OCI-LY7 (cell line): ENCODE measurements at regions not wholly inside any gene's neighbourhood (a gene's known extent, or its start where the extent isn't known, plus 50 kb on each side); places are given as distances from the start of the nearest gene placed in this dataset.

Source experiments
- BruUV-seq: library from RNA; stranded (reverse); fragments of 400-500 nt; replicated peaks from 2 replicates; lab custom pipeline; 2021; lab: Mats Ljungman, UMichigan
- CTCF ChIA-PET: fragments of 300-600 bp; sonication (Branson Sonifier 250); formaldehyde crosslinking; loops from one replicate; lab custom pipeline; 2022; ENCODE audit warnings: antibody characterized with exemption; ENCODE audit not compliant: unreplicated experiment; lab: Charles Lee
- POLR2A ChIA-PET: fragments of 300-600 bp; sonication (Branson Sonifier 250); formaldehyde crosslinking; loops from one replicate; lab custom pipeline; 2022; ENCODE audit warnings: antibody characterized with exemption; lab: Charles Lee
- DNase-seq: peaks from one replicate; pipeline ENCODE4 v3.0.0-alpha.2; 2015; ENCODE audit warnings: low spot score
- H2AFZ ChIP-seq: fragments of 200-600 bp; sonication (generic), shearing (Covaris generic); 2 replicates; pipeline ENCODE4 v1.6.1; 2014; ENCODE audit warnings: mild to moderate bottlenecking, antibody characterized with exemption, low read length, moderate library complexity
- H3K27ac ChIP-seq: fragments of 200-600 bp; sonication (generic); 2 replicates; pipeline ENCODE4 v1.5.1; 2014; ENCODE audit warnings: mixed run types, low read depth, mild to moderate bottlenecking, moderate library complexity, low read length, inconsistent platforms; ENCODE audit not compliant: poor library complexity, severe bottlenecking
- H3K36me3 ChIP-seq: fragments of 200-600 bp; sonication (generic); 2 replicates; pipeline ENCODE4 v1.6.1; 2014; ENCODE audit warnings: mild to moderate bottlenecking, antibody characterized with exemption, low read length, moderate library complexity, mixed read lengths; ENCODE audit not compliant: insufficient read depth
- H3K4me1 ChIP-seq: fragments of 200-600 bp; sonication (generic); 2 replicates; pipeline ENCODE4 v1.5.1; 2014; ENCODE audit warnings: mild to moderate bottlenecking, low read length; ENCODE audit not compliant: insufficient read depth, poor library complexity, severe bottlenecking
- H3K4me2 ChIP-seq: fragments of 200-600 bp; sonication (generic); 2 replicates; pipeline ENCODE4 v1.6.1; 2014; ENCODE audit warnings: mild to moderate bottlenecking, low read length
- H3K4me3 ChIP-seq: fragments of 200-600 bp; sonication (generic); 2 replicates; pipeline ENCODE4 v1.5.1; 2014; ENCODE audit warnings: mild to moderate bottlenecking, low read depth, low read length; ENCODE audit not compliant: poor library complexity, severe bottlenecking
- H3K79me2 ChIP-seq: fragments of 200-600 bp; sonication (generic); 2 replicates; pipeline ENCODE4 v1.6.1; 2016; ENCODE audit warnings: low read depth, mild to moderate bottlenecking, low read length, moderate library complexity, mixed read lengths; ENCODE audit not compliant: insufficient read depth
- H3K9me2 ChIP-seq: fragments of 200-600 bp; sonication (generic); 2 replicates; pipeline ENCODE4 v1.6.1; 2016; ENCODE audit warnings: mild to moderate bottlenecking, low read length, mixed read lengths; ENCODE audit not compliant: insufficient read depth
- H3K9me3 ChIP-seq: fragments of 200-600 bp; sonication (generic); 2 replicates; pipeline ENCODE4 v1.6.1; 2014; ENCODE audit warnings: mild to moderate bottlenecking, mixed run types, low read length, mixed read lengths
- H4K20me1 ChIP-seq: fragments of 200-600 bp; sonication (generic); 2 replicates; pipeline ENCODE4 v1.6.1; 2014; ENCODE audit warnings: mild to moderate bottlenecking, antibody characterized with exemption, low read length, moderate library complexity, mixed read lengths; ENCODE audit not compliant: insufficient read depth
- CTCF ChIP-seq: fragments of 200-600 bp; sonication (generic); conservative IDR thresholded peaks from 2 replicates; pipeline ENCODE4 v1.5.1; 2014; ENCODE audit warnings: mild to moderate bottlenecking, antibody characterized with exemption, low read length, moderate library complexity, mixed read lengths
- EZH2phosphoT487 ChIP-seq: fragments of 200-600 bp; sonication (generic); IDR thresholded peaks from 2 replicates; pipeline ENCODE4 v1.6.1; 2018; ENCODE audit warnings: low read depth, borderline replicate concordance, mild to moderate bottlenecking, mixed run types, antibody characterized with exemption, low read length, moderate library complexity, mixed read lengths
- intact Hi-C: fragments of 100-400 bp; cut with micrococcal nuclease; formaldehyde crosslinking; loops from one replicate; pipeline ENCODE4 v1.10.0; 2022; ENCODE audit not compliant: unreplicated experiment

DNA sequence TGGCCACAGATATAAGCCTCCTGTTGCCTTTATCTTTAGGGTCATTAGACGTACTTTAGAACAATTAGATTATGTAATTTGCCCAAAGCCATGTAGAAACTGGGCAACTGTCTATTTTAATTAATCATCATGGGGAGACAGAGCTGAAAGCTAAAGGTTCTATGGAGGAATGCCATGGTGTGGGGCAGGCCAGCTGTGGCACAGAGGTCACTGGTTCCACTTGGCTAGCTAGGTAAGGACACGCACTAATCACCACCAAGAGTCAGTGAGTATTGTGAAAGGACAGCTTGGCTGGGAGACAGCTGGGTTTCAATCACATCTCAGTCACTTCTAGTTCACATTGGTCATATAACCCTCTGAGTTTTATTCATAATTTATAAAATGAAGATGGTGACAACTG, 81.7 kb downstream of the HMHB1 start:
- POLR2A ChIA-PET, result no interaction called here
- H3K27ac ChIP-seq, result no peak overlapping the region
- BruUV-seq, result no TSS peak

DNA sequence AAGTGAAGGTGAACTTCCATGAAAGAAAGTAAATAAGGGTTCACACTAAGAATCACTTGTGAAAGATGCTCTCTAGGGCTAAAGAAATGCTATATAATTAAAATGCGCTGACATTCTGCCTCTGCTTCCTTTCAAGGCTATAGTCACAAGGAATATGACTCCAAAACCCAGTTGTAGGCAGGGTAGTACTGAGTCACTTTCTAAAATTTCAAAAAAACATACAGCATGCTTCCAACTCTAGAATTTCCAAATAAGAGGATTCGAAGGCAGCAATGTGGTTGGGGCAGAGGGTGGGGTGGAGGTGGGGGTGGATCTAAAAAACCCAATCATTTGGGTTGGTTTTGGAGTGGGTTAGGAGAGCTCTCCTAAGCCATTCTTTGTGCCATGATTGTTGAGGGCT, 84.6 kb downstream of the HMHB1 start:
- intact Hi-C loops, result no loop called here
- H3K4me3 ChIP-seq, result no peak overlapping the region
- H3K9me3 ChIP-seq, result no peaks in the 10 kb centered on the region
- ChIA-PET CTCF (no interaction called here), POLR2A (interaction anchor here (1.1 kb wide), 1 partner anchor 9 kb away, joined by 3 read pairs; no protein-coding TSS in a partner anchor)
- no peaks in the 10 kb centered on the region for H3K4me1 ChIP-seq
- no peaks in the 10 kb centered on the region for H4K20me1 ChIP-seq
- H3K4me2 ChIP-seq, result no peak overlapping the region
- BruUV-seq, result no TSS peak
- no peaks in the 10 kb centered on the region for H3K9me2 ChIP-seq
- H3K27ac ChIP-seq, result no peak overlapping the region
- no peak for DNase-seq
- TF ChIP-seq CTCF (no peak), EZH2phosphoT487 (no peak)
- H3K79me2 ChIP-seq, result no peaks in the 10 kb centered on the region
- H2AFZ ChIP-seq, result no peak overlapping the region
- H3K36me3 ChIP-seq, result no peaks in the 10 kb centered on the region

More for the DNA sequence above, 81.7 kb downstream of the HMHB1 start:
- no peak overlapping the region for H3K4me3 ChIP-seq
- CTCF ChIA-PET, result interaction anchor here (1.0 kb wide), 1 partner anchor 12 kb away, joined by 3 read pairs; no protein-coding TSS in a partner anchor
- intact Hi-C loops, result no loop called here
- no peak for DNase-seq
- H3K79me2 ChIP-seq, result no peaks in the 10 kb centered on the region
- no peaks in the 10 kb centered on the region for H3K9me2 ChIP-seq
- TF ChIP-seq EZH2phosphoT487 (no peak), CTCF (no peak)
- no peaks in the 10 kb centered on the region for H4K20me1 ChIP-seq
- H3K36me3 ChIP-seq, result no peaks in the 10 kb centered on the region
- no peak overlapping the region for H2AFZ ChIP-seq
- H3K4me2 ChIP-seq, result no peak overlapping the region
- no peaks in the 10 kb centered on the region for H3K4me1 ChIP-seq
- no peaks in the 10 kb centered on the region for H3K9me3 ChIP-seq

DNA sequence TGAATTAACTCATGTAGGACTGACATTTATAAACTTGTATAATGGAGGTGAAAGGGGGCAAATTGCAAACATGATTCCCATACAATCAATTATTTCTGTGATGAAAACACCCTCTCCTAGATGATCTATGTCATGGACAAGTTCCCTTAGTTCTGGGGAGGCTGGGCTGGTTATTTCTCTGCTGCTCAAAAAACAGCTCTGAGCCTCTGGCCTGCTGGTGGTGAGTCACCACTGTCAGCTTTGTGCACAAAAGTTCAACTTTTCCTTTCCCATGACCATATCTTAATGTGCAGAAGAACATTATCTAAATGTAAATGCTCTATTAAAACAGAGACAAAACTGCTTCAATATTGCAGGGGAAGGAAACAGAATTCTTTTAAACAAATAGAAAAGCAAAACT, 85.0 kb downstream of the HMHB1 start:
- TF ChIP-seq EZH2phosphoT487, result no peak
- no peak for TF ChIP-seq CTCF
- BruUV-seq, result no TSS peak
- H3K4me3 ChIP-seq, result no peak overlapping the region
- no peak overlapping the region for H3K27ac ChIP-seq
- no peaks in the 10 kb centered on the region for H3K4me1 ChIP-seq
- H3K9me2 ChIP-seq, result no peaks in the 10 kb centered on the region
- H3K79me2 ChIP-seq, result no peaks in the 10 kb centered on the region
- CTCF ChIA-PET, result no interaction called here
- POLR2A ChIA-PET, result interaction anchor here (1.1 kb wide), 1 partner anchor 10 kb away, joined by 3 read pairs; no protein-coding TSS in a partner anchor
- DNase-seq, result no peak
- H4K20me1 ChIP-seq, result no peaks in the 10 kb centered on the region
- no peaks in the 10 kb centered on the region for H3K9me3 ChIP-seq
- intact Hi-C loops, result no loop called here
- H2AFZ ChIP-seq, result no peak overlapping the region
- H3K36me3 ChIP-seq, result no peaks in the 10 kb centered on the region
- H3K4me2 ChIP-seq, result no peak overlapping the region
